Activated CD4-positive, CD25-positive, alpha-beta regulatory T cell treated with anti-CD3 and anti-CD28 coated beads, Interleukin-2, amount 50 U/mL, for 72 hours (primary cell): ENCODE measurements at regions not wholly inside any gene's neighbourhood (a gene's known extent, or its start where the extent isn't known, plus 50 kb on each side); places are given as distances from the start of the nearest gene placed in this dataset.
"Not testable (repeated sequence)": the region's sequence is repeated elsewhere in the genome, so short reads cannot be mapped to it uniquely, and the experiment has no call there.

Experiments
- DNase-seq: peaks from one replicate; pipeline ENCODE4 v3.0.0; 2021

DNA sequence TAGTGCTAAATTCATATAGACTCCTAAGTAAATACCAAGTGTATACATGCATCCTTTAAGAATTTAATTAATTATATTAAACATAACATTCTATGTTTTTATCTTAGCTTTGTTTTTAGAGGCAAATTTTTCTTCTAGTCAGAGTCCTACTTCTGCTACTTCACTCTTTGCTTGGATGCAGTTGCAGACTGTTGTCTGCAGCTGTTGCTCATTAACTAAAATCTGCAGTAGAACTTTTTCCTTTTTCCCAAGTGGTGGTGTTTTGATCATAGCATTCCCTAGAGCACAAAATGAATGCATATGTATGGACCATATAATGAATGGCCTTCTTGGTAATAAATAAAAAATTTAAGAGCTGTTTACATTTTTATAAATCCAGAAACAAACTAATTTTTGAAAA, 198.3 kb downstream of the CASP12 start:
- DNase-seq = no peak

DNA sequence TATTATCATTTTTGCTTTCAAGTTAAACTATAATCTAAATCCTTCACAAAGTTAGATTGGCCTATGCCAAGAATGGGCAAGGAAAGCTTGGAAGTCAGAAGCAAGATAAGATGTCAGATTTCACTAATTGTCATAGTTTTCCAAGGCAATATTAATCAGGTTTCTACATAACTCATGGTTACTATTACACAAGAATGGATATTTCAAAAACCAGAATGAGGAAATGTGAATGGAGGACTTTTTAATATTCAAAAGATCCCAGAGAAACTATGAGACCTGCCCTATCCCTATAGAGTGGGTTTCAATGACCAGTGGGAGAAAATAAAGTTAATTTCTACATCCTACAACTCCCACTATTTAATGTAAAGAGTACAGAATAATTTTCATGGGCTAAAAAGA, 203.2 kb downstream of the CASP12 start:
- no peak for DNase-seq

DNA sequence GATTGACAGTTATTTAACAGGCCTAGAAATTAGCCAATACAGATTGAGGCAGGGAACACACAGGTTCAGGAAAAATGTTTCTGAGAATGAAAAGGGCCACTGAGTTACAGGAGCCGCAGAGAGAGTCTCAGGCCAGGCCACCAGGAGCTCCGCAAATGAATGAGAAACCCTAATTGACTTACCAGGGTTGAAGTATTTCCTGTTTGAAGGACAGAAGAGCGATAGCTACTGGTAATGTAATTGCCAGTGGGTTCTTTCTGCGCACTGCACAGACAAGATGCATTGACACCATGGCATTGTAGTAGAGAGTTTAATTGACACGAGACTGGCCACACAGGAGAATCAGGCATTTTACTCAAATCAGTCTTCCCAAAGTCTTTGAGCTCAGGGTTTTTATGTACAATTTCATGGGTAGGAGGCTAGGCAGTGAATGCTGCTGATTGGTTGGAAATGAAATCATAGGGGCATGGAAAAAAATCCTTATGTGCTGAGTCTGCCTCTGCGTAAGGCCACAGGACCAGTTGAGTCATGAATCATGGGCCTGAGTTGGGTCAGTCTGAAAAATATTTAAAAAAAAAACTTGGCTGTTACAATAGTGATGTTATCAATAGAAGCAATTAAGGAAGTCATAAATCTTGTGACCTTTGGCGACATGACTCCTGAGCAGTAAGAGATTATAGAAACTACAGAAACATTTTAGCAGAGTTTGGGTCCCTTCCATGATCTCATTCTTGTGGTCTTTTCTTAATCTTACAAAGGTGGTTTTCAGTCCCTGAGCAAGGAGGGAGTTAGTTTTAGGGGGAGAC, 203.8 kb downstream of the CASP12 start:
- no peak for DNase-seq

DNA sequence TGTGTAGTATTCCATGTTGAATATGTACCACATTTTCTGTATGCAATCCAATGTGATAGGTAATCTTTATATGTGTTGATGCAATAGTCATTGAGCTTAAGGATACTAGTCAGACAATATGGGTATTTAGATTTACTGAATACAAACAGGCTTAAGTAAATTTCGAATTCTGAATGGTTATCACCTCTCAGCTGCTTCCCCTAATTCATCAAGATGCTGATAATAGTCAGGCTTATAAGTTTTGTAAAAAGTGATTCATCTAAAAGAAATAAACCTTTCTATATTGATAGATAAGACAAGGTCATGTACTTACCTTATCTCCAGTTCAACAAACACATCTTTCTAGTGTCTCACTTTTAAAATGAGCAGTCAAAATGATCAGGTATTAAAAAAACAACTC, 205.5 kb downstream of the CASP12 start:
- no peak for DNase-seq

DNA sequence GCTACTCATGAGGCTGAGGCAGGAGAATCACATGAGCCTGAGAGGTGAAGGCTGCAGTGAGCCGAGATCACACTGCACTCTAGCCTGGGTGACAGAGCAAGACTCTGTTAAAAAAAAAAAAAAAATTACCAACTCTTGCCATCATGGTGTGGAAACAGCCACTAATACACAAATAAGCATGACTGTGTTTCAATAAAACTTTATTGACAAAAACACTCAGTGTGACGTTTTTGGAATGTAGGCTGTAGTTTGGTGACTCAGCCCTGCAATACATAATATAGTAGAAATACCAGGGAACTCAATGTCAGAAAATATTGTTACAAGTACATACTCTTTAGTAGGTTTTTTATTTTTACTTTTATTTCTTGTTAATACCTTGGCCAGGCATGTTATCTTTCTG, 207.1 kb downstream of the CASP12 start:
- DNase-seq = no peak

DNA sequence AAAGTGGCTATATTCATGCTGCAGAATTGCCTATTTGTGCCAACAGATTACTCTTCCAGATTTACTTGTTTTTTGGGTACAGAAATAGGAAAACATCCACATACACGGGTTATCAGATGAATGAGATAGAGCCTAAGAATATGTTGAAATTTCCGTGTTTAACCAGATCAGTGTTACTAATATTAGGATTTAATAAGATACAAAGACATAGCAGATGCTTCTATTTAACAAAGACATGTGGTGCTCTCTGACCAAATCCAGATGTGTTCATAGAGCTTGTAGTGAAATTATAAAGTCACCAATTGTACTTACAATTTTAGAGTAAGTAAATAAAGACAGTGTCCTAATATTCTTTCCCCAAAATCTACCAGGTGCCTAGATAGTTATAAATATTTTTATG, 208.0 kb downstream of the CASP12 start:
- DNase-seq = no peak

DNA sequence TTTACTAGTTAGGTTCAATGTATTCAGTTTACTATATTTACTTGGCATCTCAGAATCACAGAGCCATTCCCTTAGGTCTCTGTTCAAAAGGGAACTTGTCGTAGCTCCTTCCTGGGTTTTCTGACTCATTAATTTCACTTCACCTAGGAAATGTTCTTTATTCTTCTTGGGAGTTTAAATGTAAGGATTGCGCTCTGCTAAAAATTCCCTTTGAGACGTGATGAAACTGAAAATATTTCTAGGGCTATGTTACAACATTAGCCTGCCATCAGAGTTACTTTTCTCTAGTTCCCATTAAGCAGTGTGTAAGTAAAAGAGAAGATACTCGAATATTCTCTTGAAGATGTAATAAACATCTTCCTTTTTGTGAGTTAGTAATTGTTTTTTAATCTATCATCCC, 209.5 kb downstream of the CASP12 start:
- no peak for DNase-seq

DNA sequence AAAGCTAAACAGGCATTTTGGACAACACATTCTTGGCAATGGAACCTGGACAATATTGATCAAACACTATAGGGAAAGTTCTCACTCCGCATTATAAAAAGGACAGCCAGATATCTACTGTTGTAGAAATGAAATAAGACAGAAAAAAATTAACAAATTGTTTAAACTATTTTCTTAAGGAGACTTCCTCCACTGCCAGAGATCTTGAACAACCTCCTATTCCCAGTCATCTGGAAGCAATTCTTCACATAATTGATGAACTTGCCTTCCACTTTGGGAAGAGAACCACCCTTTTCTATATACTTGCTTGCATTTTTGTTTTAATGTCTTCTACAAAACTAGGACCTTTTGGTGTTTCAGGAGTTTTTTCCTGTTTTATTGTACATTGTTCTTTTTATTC, 216.1 kb downstream of the CASP12 start:
- DNase-seq = no peak

DNA sequence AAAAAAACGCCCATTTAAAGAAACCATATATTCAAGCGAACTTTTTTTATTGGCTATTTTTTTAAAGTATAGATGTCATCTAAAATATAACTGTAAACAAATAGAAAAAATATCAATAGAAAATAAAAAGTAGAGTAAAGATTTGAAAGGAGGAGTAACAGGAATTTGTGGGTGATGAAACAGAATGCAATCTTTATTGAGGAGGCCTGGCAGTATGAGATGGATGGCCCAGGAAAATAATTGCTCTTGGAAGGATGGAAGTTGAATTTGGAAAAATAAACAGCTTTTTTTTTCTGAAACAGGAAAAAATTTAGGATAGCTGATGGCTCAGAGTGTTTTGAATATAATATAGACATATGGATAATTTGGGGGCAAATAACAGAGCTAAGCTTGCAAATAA, 219.0 kb downstream of the CASP12 start:
- no peak for DNase-seq

DNA sequence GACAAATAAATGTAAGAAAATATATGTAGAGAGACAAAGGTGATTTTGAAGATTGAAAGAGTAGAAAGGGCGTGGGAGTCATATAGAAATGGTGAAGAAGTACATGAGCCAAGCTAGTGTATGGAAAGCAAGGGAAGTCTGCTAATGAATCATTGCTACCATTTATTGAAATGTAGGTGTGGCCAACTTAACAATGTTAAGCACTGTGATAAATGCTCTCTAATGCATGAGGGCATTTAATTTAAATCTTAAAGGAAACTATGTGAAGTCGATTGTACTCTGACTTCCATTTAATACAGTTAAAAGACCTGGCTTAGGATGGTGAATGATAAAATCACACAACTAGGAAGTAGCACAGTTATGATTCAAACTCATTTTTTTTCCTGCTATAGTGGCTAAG, 219.9 kb downstream of the CASP12 start:
- DNase-seq = no peak

DNA sequence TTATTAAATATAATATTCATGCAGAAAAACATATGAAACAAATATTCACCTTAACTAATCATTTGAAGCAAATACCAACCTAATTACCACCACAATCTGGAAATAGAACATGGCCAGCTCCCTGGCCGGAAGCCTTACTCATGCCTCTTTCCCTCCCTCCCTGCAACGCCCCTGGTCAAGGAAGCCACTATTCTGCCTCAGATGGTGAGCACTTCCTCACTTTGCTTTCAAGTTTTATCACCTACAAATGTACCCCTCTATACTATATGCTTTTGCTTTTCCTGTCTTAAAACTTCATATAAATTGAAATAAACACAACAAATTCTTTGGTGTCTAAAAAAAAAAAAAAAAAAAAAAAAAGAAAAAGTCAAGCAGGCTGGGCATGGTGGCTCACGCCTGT, 221.2 kb downstream of the CASP12 start:
- not testable (repeated sequence) for DNase-seq

DNA sequence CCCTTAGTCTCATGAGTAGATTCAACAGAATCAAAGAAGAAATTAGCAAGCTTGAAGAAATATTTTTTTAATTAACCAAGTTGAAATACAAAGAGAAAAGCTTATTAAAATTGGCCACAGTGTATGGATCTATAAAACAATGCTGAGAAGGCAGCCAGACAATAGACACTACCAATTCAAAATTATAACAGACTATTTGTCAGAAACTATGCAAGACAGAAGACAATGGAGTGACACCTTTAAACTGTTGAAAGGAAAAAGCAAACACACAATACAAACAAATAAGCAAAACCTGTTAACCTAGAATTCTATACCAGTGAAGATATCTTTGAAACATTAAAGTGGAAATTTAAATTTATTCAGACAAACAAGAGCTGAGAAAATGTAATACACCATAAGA, 225.4 kb downstream of the CASP12 start:
- DNase-seq = no peak

DNA sequence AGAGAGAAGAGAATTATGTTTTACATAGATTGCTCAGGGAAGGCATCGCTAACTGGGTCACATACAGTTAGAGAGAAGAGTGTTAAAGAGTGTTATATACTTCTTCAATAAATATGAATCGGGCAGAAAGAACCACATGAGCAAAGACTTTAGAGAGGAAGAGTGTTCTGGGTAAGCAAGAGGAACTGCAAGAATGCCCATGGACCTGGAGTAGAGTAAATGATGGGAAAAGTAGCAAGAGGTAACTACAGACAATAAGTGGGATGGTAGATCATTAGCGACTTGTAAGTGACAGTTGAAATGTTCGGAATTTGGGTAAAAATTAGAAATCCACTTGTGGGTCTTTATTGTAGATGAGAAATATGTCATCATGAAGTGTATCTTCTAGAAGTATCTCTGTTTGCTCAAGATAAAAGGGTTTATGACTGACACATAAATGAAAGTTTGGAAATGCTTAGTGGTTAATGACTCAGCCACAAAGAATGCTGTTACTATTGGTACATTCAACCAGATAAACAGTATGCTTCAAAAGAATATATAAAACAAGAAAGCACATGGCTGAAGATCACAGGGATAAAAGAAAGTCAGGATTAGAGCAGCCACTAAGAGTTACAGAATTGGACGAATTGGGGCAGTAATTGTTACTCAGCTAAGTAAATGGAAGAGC, 229.3 kb downstream of the CASP12 start:
- DNase-seq = no peak

DNA sequence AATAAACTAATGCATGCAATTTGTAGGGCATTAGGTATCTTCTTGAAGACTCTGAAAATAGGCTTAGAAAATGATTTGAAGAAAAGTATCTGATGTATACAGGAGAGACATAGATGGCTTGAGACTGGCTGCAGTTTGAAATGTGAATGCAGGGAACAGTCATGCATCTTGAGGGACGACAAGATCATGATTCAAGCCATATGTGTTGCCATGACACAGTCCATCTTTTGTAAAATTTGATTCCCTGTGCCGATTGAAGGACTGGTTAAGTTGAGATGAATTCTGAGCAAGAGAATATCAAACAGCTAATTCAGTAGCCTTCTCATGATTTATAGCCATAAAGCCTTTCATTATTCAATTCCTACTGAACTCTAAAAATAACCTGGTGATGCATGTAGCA, 231.6 kb downstream of the CASP12 start:
- no peak for DNase-seq

DNA sequence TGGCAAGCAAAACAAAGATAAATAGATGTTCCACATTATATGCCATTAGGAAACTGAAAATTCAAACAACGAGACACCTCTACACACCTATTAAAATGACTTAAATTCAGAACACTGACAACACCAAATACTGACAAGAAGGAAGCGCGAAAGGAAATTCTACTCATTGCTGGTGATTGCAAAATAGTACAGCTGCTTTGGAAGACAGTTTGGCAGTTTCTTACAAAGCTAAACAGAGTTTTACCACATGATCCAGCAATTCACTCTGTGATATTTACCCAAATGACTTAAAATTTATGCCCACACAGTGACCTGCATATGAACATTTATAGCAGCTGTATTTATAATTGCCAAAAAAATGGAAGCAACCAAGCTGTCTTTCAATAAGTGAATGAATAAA, 232.6 kb downstream of the CASP12 start:
- no peak for DNase-seq

DNA sequence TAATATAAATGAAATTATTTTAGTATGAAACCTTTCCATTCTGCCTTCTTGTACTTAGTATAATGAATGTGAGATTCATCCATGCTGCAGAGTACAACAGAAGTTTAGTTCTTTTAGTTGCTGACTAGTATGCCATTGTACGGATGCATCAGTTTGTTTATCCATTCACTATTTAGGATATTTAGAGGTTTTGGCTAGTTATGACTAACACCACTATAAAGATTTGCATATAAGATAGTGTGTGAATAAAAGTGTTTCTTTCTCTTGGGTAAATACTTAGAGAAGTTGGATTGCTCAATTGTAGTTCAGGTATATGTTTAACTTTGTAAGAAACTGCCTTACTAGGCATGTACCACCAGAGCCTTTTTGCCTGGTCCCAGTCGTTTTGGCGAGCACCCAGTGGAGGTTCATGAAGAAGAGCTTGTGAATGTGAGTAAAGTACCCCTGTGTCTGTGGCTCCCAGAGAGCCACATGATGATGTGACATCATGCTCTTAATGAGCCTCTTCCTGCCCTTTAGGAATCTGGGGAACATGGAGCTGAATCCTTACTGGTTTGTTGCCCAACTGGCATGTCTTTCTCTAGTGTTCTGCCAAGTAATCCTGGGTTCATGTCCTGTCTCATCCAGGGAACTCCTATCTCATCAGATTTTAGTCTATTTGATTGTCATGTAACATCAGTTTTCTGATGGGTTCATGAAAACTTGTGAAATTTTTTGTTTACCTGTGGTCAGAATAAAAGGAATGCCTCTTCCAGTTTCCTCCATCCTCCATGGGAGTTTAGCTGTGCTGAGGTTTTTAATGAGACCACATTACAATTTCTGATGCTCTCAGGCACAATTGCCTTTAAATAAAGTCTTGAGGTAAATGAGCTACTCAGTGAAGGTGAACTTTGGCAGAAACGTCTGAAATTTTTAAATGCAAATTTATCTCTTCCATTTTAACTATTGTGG, 234.8 kb downstream of the CASP12 start:
- no peak for DNase-seq

DNA sequence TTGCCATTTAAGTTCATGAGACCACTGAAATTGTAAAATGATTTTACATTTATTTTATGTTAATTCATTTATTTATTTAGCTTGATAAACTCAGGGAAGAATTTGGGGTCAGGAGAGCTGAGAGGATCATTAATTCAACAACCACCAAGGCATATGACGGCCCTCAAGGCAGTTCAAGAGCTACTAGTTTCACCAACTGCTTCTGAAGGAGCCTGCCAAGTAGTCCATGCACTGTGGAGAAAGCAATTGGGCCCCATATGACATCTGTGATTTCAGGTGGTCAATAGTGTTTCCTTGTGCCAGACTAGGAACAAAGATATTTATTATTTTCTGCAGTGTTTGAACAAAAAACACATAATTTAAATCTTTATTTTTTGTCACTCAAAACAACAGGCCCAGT, 236.4 kb downstream of the CASP12 start:
- DNase-seq = no peak

DNA sequence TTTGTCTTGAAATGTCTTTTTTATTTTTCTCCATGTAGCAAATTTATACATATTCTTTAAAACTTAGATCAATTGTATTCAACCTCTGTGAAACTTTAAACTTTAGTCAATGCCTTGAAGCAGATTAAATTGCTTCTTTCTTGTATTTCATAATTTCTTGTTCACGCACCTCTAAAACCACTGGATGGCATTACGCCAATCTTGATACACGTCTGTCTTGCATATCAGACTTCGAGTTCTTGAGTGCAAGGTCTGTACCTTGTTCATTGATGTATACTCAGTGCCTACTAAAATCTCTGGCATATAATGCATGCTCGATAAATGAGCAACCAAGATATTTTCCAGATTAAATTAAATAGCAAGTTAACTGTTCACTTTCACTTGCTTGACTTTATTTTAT, 236.8 kb downstream of the CASP12 start:
- DNase-seq = no peak

DNA sequence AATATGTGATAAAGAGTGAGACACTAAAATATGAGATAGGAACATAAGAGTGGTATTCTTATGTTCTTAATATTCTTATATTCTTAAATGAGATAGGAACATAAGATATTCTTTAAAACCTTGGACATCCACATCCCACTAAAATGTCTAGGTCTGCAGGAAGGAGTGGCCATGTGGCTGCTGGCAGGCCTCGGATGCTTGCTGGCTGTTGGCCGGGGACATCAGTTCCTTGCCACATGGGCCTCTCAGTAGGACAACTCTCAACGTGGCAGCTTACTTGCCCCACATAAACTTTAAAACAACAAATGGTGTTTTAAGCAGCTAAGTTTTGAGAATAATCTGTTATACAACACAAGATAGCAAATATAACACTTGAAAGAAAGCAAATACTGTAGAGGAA, 240.1 kb downstream of the CASP12 start:
- DNase-seq = no peak

DNA sequence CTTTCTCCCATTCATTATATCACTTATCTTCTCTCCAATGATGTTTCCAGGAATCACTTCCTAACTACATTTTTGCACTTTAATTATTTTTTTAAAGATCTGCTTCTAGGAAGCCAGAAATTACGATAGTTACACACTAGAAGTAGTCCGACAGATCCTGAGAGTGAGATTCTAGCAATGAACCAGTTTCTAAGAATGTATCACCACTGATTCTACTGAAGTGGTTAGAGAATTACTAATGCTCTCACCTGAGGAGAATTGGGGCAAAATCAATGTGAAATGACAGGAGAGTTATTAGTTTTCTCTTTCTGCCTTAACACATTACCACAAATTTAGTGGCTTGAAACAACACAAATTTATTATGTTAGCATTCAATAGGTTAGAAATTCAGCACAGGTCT, 241.2 kb downstream of the CASP12 start:
- no peak for DNase-seq

DNA sequence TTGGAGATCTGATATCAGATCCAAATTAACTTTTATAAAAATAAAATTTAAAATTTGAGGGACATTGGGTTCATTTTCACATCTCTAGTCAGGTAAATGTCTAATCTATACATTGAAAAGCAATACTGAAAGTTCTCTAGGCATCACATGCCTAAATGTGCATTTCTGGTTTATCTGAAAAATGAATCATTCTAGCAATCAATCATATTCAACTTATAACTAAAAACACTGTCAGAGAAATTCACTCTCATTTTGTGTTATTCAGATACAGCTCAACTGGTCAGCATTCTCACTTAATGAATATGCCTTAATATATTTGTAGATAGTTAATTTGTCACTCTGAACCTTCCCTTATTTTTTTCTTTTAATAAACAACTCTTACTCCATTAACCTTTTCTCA, 243.2 kb downstream of the CASP12 start:
- DNase-seq = no peak

DNA sequence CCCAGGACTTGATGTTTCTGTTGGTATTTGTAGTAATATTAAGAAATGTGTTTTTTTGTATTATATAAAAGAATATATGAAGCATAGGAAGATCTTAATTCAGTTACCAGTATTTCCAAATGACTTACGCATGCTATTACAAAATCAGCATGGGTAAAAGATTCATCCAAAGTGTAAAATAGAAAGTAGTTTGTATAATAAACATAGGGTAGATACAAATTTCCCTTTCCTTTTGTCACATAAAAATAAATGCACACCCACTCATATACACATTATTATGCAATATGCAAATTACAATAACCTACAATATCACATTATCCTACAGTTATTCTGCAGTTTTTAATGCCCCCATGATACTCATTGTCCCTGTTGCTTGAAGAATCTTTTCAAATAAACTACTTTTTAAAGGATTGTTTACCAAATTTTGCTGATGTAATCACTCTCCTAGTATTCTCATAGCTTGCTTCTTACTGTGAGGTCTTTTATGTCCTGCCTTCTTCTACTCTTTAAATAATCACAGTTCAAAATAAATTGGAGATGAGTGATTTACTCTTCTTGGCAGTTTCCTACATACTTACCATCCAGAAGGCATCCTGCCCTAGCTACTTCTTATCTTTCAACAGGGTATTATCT, 244.0 kb downstream of the CASP12 start:
- no peak for DNase-seq

DNA sequence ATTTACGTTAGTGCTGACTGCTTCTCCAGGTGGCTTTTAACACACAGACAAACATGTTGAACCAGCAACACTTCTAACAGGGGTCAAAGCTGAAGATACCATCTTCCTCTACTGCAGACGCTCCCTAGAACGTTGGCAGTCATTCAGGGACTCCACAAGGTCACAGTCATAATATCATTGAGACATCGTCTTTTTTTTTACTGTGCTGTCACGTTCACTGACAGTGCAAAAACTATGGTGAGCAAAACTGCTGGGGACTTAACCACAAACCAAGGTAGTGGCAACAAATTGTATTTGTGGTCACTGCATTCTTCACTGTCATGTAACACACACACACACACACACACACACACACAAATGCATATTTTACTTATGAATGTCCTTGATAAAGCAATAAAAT, 244.9 kb downstream of the CASP12 start:
- DNase-seq = no peak
